HUDEP-2 (cell line): ENCODE measurements at regions not wholly inside any gene's neighbourhood (a gene's known extent, or its start where the extent isn't known, plus 50 kb on each side); places are given as distances from the start of the nearest gene placed in this dataset.
A peak's percentile ranks its signal among the peaks of the same experiment; 100 is the strongest.
"Not testable (repeated sequence)": the region's sequence is repeated elsewhere in the genome, so short reads cannot be mapped to it uniquely, and the experiment has no call there.

Source experiments
- DNase-seq, 76 experiments: peaks; one replicate each; lab custom pipeline; 2025; ENCODE audit not compliant: unreplicated experiment in 76 of 76; lab: John Stamatoyannopoulos, UW

DNA sequence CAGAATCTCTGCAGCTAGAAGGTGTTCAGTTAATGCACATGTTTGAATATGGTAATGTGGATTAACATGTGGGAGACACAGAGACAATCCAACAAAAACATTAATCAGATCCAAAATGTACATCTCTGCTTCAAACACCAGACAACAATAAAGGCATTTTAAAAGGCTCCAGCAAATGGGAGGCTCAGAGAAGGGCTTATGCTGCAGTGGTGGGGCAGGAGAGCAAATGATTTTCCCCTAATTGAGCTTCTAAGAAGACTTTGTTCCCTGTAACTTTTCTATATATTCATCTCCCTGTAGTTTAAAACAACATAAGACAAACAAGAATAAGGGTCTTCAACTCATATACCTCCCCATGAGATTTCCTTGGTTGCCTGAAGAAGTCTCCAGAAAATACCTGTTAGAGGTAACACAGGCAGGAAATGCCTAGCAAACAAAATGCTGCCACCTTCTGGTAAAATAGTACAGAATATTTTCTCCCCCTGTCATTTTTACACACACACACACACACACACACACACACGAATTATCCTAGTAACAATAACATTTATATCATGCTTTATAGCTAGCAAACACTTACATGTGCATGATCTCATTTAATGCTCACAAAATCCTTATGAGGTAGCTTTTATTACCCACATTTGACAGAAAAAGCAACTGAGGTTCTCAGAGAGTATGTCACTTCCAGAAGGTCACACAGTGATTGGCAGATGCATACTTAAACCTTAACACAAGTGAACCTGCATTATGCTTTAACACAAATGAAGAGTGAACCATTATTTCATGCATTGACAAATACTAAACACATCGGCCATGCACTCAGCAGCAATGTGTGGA lies 123.4 kb upstream of the MB21D2 start:
- peak in 11 of 76 experiments; percentile 2 to 30 (median 11) for DNase-seq

DNA sequence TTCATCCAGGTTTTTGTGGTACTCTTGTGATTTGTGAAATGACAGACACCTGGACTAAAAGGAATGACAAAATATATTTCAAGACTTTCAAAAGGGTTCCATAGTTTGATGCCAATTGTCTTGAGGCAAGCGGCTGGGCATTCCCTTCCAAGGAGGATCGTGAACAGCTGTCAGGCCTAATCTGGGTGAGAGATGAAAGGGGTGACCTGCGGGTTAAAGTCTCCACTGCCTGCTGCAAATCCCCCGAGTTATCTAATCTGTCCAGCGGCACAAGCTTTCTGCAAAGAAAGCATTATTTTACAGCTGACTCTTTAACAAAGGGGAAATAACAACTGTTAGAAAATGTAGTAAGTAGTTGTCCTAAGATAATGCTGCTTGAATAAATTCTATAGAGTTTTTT lies 128.7 kb upstream of the MB21D2 start:
- DNase-seq = no peak

DNA sequence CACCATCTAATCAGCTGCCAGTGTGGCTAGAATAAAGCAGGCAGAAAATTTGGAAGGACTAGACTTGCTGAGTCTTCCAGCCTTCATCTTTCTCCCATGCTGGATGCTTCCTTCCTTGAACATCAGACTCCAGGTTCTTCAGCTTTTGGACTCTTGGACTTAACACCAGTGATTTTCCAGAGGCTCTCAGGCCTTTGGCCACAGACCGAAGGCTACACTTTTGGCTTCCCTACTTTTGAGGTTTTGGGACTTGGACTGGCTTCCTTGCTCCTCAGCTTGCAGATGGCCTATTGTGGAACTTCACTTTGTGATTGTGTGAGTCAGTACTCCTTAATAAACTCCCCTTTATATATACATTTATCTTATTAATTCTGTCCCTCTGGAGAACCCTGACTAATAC lies 129.8 kb upstream of the MB21D2 start:
- DNase-seq = not testable (repeated sequence)

DNA sequence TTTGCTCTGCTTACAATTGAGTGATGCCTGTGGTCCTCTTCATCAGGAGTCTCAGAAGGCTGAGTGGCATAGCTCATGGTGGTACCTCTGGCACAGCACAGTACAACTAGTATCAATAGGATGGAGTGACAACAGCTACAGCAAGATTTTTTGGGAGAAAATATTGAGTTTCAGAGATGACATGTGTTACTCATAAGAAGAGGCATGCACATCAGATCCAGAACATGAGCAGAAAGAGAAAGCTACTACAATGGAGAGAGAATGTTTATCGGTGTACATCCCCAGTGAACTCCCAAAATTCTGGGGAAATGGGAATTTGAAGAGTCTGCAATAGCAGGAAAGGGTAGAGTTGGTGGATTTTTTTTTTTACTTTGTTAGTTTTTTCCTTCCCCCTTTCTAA lies 130.5 kb upstream of the MB21D2 start:
- no peak for DNase-seq

DNA sequence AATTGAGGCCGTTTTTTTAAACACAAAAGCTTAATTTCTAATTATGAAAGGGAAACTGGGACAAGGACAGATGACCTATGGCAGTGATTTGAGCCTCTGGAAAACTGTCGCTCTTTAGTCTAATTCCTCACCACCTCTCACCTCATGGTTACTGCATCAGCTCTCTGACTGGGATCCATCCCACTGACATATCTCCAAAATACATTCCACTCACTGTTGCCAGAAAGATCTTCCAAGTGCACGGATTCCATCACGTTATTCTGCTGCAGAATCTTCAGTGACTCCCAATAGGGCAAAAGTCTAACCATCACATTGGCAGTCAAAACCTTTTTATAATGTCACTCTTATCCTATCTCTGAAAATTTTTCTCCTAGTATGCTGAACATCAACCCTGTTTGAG lies 132.3 kb upstream of the MB21D2 start:
- no peak for DNase-seq

DNA sequence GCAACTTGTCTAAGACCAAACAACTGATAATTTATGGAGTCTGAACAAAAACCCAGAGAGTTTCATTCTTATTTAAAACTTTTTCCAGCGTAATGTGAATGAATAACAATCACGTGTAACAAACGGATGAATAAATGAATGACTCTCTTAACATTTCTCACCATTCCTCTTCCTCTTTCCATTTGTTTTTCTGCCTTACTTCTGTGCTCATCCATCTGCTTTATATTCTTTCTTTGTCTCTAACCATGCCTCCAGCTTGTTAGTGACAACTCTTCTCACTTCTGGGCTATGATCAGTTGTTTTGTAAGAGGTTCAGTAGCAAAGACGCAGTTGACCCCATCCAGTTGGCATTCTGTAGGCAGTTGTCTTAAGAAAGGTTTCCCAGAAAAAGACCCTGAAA lies 133.7 kb upstream of the MB21D2 start:
- DNase-seq = no peak

DNA sequence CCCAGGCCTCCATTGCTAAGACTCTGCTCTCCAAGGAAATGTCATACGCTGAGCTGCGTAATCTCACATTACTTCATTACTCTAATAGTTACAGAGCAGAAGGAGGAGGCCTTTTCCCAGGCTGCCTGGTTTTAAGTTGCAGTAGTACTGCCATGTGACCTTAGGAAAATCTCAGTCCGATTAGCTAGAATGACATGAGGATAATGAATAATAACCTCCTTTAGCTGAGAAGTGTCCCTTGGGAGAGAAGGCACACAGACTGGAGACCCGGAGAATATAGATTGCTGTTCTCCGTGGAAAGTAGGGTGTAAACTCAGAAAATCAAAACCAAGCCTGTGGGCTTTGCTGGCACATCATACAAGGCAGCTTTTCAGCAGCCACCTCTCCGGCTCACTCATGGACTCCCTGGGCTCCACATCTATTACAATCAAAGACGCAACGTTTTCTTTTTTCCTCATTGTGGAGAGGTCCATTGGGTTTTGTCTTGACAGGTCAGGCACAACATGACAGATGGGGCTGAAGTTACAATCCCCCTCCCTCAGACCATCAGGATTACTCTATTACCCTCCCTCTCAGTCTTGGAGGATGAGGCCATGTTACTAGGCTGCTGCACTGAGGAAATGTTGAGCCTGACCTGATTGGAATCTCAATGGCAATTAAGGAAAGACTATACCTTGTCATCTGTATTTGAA lies 134.8 kb upstream of the MB21D2 start:
- no peak for DNase-seq

DNA sequence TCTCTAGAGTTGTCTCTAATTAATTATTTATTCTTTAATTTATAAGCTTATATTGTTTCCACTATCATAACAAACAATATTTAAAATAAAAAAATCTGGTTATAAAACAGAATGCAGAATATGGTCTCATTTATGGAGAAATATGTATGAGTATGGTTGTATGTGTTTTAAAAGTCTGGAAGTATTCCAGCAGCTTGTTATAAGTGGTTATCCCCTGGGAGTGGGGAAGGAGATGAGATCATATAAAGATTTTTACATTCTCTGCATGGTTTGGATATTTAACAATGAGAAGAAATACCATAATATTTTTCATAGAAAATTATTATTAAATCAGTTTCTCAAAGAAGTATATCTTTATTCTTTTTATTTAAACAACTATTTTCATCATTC lies 135.4 kb upstream of the MB21D2 start:
- no peak for DNase-seq

DNA sequence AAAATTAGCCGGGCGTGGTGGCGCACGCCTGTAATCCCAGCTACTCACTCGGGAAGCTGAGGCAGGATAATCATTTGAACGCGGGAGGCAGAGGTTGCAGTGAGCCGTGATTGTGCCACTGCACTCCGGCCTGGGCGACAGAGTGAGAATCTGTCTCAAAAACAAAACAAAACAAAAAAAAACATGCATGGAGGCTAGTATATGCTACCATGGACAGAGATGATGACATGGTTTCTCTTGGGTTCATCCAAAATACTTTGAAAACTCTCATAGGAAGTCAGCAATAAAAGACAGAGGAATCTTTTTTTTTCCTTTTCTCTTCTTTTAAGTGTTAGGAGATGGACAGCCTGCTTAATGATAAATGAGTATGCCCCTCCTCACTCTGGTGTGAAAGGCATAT lies 137.7 kb upstream of the MB21D2 start:
- no peak for DNase-seq

DNA sequence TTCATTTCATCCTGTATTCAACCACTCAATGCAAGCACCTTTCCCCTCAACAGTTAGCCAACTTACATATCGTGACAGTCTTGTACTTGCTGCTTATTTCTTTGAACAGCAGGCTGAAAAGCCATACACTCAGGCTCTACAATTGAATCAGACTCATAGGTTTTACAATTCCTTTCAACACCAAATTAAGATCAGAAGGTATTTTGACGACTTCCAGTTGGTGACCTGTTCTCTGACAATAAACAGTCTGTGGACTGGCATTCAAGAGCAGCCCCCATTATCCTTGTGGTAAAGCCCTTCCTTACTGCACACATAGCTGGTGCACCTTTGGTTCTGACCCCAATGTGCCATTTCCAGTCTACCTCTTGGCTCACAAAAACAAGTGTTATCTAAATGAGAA lies 140.0 kb upstream of the MB21D2 start:
- DNase-seq = no peak

DNA sequence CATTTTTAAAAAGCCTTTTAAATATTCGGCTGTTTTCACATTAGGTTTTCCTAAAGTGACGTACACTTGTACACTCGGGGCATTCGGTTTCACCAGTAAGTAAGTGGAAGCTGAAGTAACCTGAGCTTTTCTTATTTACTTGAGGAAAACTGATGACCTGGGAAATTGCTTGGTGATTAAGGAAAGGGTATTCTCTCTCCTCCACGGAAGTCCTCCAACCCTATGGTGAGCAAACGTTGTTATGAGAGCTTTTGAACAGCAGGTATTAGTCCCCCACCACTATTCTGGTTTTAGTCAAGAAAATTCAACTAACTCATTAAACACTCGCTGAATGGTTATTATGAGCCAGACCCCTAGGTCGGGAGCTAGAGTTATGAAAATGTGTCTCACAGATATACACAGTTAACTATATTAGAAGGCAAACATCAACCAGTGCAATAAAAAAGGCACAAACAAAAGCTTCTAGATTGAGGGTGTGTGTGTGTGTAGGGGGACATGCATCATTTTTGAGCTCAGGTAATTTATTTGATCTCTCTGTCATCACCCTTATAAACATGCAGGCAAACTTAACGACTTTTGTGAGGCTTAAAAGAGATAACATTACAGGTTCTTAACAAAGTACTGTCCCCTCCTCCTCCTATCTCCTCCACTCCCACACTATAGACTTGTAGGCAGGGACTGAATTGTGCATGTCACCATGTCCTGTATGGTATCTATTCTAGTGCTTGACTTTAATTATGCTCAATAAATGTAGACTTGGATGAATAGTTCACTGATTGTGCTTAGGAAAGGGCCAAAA lies 143.3 kb upstream of the MB21D2 start:
- no peak for DNase-seq

DNA sequence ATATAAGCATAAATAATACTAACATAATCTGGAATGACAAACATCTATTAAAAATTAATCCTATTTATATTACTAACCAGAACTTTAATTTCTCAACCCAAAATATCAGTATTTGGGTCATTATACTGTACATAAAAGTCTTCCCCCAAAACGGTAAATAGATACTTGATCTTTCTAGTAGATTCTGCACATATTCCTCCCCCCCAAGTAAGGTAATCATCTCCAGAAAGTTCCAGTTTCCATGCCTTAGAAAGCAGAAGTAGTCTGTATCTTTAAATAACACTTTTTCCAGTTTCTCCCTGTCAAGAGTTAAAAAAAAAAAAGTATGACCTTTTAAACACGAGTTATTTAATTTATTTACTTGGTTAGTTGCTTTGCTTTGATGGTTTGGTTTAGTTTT lies 150.7 kb upstream of the MB21D2 start:
- DNase-seq = no peak

DNA sequence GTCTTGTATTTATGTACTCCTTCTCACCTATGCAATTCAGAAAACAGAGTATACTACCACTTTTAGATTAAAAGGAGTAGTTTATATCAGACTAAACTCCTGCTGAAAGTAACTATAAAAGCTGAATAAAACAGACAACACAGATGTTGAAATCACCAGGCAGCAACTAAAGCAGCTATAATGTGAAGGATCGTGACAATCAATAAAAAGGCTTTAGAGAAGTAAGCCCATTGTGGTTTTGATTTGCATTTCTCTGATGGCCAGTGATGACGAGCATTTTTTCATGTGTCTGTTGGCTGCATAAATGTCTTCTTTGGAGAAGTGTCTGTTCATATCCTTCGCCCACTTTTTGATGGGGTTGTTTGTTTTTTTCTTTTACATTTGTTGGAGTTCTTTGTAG lies 152.1 kb upstream of the MB21D2 start:
- not testable (repeated sequence) for DNase-seq

DNA sequence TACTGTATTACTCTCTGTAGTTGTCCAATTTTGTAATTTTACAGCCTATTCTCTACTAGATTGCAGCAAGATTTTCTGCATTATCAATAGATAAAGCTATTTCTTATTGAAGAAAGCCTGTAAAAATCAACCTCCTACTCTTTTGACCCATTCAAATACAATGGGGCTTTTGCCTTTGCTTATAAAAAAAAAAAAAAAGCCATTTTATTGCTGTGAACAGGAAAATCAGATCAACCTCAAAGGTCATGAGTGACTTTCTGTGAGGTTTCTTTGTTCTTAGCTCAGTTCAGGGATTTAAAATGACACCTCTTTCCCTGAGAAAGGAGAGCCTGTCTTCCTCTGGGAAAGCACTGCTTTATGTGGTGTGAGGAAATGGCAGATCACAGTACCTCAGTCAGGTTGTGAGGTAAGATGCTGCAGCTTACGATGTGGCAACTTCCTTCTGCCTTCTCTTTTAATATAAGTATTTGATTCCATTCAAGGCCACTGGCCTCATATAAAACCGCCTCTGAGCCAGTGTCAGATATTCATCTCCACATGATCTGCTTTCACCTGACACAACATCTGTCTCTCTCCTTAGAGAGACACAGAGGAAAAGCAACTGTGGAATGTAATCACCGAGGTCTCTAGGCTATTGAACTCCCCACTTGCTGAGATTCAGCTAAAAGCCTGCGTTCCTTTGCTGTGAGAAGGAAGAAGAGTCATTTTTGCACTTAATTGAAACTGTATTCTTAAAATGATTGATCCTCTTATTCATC lies 161.5 kb upstream of the MB21D2 start:
- no peak for DNase-seq

DNA sequence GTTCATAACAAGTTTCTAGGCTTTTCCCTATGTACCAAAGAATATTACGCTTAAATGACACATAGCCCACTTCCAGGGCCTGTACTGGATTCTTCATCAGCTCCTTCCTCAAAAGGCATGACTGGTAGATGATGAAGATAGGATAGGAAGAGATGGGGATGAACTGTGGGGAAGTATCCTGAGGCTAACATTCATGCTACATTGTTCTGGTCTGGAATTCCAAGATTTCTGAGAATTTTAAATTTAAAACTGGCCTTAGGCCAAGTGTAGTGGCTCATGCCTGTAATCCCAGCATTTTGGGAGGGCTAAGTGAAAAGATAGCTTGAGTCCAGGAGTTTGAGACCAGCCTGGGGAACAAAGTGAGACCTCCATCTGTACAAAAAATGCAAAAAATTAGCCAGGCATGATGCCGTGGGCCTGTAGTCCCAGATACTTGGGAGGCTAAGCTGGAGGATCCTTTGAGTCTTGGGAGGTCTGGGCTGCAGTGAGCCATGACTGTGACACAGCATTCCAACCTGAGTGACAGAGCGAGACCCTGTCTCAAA lies 160.1 kb upstream of the PLAAT1 start:
- DNase-seq = no peak

DNA sequence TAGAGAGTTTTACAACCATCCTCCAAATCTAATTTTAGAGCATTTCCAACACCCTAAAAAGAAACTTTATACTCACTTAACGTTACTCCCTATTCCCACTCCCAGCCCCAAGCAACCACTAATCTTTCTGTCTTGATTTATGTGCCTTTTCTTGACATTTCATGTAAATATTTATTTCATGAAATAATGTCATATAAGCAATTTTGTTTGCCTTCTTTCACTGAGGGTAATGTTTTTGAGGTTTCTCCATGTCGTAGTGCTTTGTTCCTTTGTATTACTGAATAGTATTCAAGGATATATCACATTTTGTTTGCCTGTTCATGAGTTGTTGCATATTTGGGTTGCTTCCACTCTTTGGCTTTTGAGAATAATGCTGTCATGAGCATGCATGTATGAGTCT lies 155.4 kb upstream of the PLAAT1 start:
- no peak for DNase-seq

DNA sequence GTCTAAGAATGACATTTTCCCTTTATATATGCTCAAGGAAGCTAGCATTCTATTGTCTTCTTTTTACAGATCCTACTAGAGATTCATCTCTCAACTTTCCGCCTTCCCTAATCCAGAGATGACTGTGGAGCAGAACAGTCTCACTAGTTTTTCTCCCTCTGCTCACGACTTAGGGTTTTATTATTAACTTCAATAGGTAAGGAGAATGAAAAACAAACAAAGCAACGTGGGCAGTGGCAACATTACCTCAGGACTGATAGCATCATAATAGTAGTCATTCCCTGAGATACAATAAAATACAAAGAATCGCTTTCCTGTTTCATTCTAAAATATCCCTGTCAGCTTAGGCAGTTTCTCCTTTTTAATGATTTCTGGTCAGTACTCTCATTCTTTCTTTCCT lies 154.3 kb upstream of the PLAAT1 start:
- DNase-seq = no peak

DNA sequence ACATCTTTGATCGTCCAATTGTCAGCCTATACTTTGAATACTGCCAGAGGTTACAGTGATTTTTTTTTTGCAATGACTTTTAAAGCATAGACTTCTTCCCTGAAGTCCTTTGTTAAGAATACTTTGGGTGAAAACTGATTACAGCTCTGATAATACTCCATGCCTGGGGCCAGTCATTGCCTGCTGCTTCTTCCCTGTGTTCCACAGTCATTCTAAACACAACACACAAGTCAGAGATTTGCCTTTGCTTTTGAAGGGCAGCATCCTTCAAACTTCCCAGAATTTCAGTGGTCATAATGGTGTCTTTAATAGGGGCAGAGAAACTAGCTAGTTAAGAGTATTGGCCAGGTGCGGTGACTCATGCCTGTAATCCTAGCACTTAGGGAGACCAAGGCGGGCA lies 153.7 kb upstream of the PLAAT1 start:
- DNase-seq = no peak

DNA sequence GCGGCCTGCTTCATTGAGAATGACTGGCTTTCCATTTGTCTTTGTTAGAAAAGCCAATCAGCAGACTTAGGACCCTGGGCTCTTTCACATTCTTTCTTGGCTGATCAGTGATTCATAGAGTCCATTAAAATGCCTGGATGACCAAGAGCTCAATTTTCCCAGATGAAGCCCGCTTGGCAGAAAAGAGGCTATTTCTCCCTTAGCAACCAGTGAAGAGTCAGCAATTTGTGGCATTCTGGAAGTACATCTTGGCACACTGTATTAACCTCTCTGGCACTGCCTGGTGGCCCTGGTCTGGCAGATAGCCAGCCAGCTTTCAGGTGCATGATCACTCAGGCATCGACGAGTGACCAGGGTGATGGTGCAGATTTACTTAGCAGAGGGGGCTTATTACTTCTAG lies 145.7 kb upstream of the PLAAT1 start:
- DNase-seq = no peak

DNA sequence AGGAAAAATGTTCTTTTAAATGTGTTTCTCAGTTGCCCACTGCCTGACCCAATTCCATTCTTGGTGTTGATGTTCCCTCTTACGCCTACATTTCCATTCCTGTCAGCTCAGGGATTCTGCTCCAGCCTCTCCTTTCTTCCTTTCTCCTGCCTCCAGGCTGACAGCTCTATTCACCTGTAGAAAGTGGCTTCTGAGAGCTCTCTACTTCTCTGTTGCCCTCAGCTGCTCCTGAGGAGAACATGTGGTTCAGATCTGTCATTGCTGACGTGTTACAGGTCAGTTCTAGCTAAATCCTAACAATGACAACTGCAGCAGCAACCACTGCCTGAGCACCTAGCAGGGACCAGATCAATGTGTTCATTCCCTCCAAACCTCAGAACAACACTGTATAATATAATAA lies 144.9 kb upstream of the PLAAT1 start:
- no peak for DNase-seq
